C4-2B (cell line): ENCODE measurements at regions not wholly inside any gene's neighbourhood (a gene's known extent, or its start where the extent isn't known, plus 50 kb on each side); places are given as distances from the start of the nearest gene placed in this dataset.
"Not testable (repeated sequence)": the region's sequence is repeated elsewhere in the genome, so short reads cannot be mapped to it uniquely, and the experiment has no call there.

Source experiments
- H3K27ac ChIP-seq: fragments of 450-650 bp; 2 replicates; pipeline ENCODE4 v1.5.1; 2017
- CTCF ChIP-seq: fragments of 450-650 bp; conservative IDR thresholded peaks from 2 replicates; pipeline ENCODE4 v1.5.1; 2017; ENCODE audit warnings: mild to moderate bottlenecking
- ZFX ChIP-seq: fragments of 450-650 bp; IDR thresholded peaks from 2 replicates; pipeline ENCODE4 v1.6.1; 2017

- TF ChIP-seq ZFX (no peak), CTCF (no peak)
- no peak overlapping the region for H3K27ac ChIP-seq
Observed at GRCh38 chr2:195534971-195535370, 122.1 kb upstream of the SLC39A10 start.

- TF ChIP-seq CTCF (no peak), ZFX (no peak)
- no peak overlapping the region for H3K27ac ChIP-seq
Observed at GRCh38 chr2:195533771-195534642, 123.0 kb upstream of the SLC39A10 start.

GRCh38 chr2:195532628-195533271 lies 124.3 kb upstream of the SLC39A10 start:
- no peak for TF ChIP-seq CTCF
- TF ChIP-seq ZFX: no peak
- no peak overlapping the region for H3K27ac ChIP-seq

GRCh38 chr2:195532255-195532627 lies 124.8 kb upstream of the SLC39A10 start:
- TF ChIP-seq CTCF (no peak), ZFX (no peak)
- H3K27ac ChIP-seq: no peak overlapping the region

- TF ChIP-seq CTCF (no peak), ZFX (no peak)
- no peak overlapping the region for H3K27ac ChIP-seq
Observed at GRCh38 chr2:195531754-195532153, 125.3 kb upstream of the SLC39A10 start.

GRCh38 chr2:195523242-195523641 lies 133.8 kb upstream of the SLC39A10 start:
- H3K27ac ChIP-seq: not testable (repeated sequence)

- no peak overlapping the region for H3K27ac ChIP-seq
- TF ChIP-seq ZFX (no peak), CTCF (no peak)
Observed at GRCh38 chr2:195521589-195521988, 135.4 kb upstream of the SLC39A10 start.
